H1 (cell line): ENCODE measurements at regions not wholly inside any gene's neighbourhood (a gene's known extent, or its start where the extent isn't known, plus 50 kb on each side); places are given as distances from the start of the nearest gene placed in this dataset.

ENCODE experiments used
- CTCF ChIA-PET: fragments of 300-600 bp; sonication (Branson Sonifier 250); formaldehyde crosslinking; loops from one replicate; lab custom pipeline; 2021; ENCODE audit not compliant: partially characterized antibody; lab: Charles Lee
- POLR2A ChIA-PET: fragments of 300-600 bp; sonication (Branson Sonifier 250); formaldehyde crosslinking; loops from one replicate; lab custom pipeline; 2021; ENCODE audit warnings: inconsistent platforms; ENCODE audit not compliant: partially characterized antibody; lab: Charles Lee
- DNase-seq, 2 experiments: peaks; one replicate each; pipeline versions ENCODE4 v3.0.0 to v3.0.0-alpha.2; 2010 to 2022; ENCODE audit warnings: low spot score in 2 of 2, low read depth in 1 of 2, mixed read lengths in 1 of 2
- FAIRE-seq: peaks from 2 replicates; lab custom pipeline; 2011; peaks lifted over from hg19 to GRCh38; lab: Jason Lieb, UNC
- H2AFZ ChIP-seq: 2 replicates; pipeline ENCODE4 v1.8.1; 2012; ENCODE audit warnings: low read length, inconsistent platforms
- H2AK5ac ChIP-seq: 2 replicates; pipeline ENCODE4 v1.6.1; 2013; ENCODE audit warnings: low read depth, low read length
- H2BK120ac ChIP-seq: replicated peaks from 2 replicates; pipeline ENCODE3; 2013; ENCODE audit warnings: low read depth, low read length, inconsistent platforms
- H2BK12ac ChIP-seq: 2 replicates; pipeline ENCODE4 v1.6.1; 2013; ENCODE audit warnings: low read depth, low read length
- H2BK15ac ChIP-seq: 2 replicates; pipeline ENCODE4 v1.6.1; 2013; ENCODE audit warnings: low read length
- H2BK20ac ChIP-seq: 2 replicates; pipeline ENCODE4 v1.6.1; 2013; ENCODE audit warnings: low read length
- H2BK5ac ChIP-seq: 2 replicates; pipeline ENCODE4 v1.6.1; 2013; ENCODE audit warnings: low read depth, low read length
- H3K14ac ChIP-seq: 2 replicates; pipeline ENCODE4 v1.6.1; 2013; ENCODE audit warnings: inconsistent platforms; ENCODE audit not compliant: insufficient read length
- H3K18ac ChIP-seq: 2 replicates; pipeline ENCODE4 v1.6.1; 2013; ENCODE audit warnings: low read length; ENCODE audit errors: extremely low read depth
- H3K23ac ChIP-seq: 2 replicates; pipeline ENCODE4 v1.6.1; 2013; ENCODE audit warnings: inconsistent platforms; ENCODE audit not compliant: insufficient read length
- H3K23me2 ChIP-seq: 2 replicates; pipeline ENCODE4 v1.6.1; 2013; ENCODE audit warnings: low read depth, low read length
- H3K27ac ChIP-seq: 2 replicates; pipeline ENCODE4 v1.6.1; 2011; ENCODE audit warnings: low read depth, low read length, inconsistent platforms
- H3K27me3 ChIP-seq, 4 experiments: replicated peaks in 1 of 4; 1 replicate in 1 of 4; 2 replicates in 3 of 4; pipeline versions ENCODE4 v1.6.1 to v1.8.1; 2011 to 2013; ENCODE audit warnings: low read length in 3 of 4, mild to moderate bottlenecking in 3 of 4, inconsistent platforms in 2 of 4, mixed read lengths in 2 of 4, moderate library complexity in 1 of 4; ENCODE audit not compliant: control insufficient read depth in 3 of 4, insufficient read depth in 3 of 4; ENCODE audit errors: extremely low read depth in 1 of 4
- H3K36me3 ChIP-seq, 4 experiments: 2 replicates each; pipeline versions ENCODE4 v1.6.1 to v1.8.1; 2011 to 2013; ENCODE audit warnings: mild to moderate bottlenecking in 4 of 4, low read length in 3 of 4, moderate library complexity in 2 of 4, control low read depth in 1 of 4, inconsistent platforms in 1 of 4; ENCODE audit not compliant: insufficient read depth in 4 of 4, control insufficient read depth in 2 of 4
- H3K4ac ChIP-seq: replicated peaks from 2 replicates; pipeline ENCODE3; 2013; ENCODE audit warnings: low read length, low read depth, mixed read lengths, inconsistent platforms; ENCODE audit not compliant: insufficient read length
- H3K4me1 ChIP-seq, 4 experiments: replicated peaks in 1 of 4; 1 replicate in 1 of 4; 2 replicates in 3 of 4; pipeline versions ENCODE4 v1.6.1 to v1.8.1; 2011 to 2013; ENCODE audit warnings: low read length in 3 of 4, inconsistent platforms in 2 of 4, mixed read lengths in 1 of 4; ENCODE audit not compliant: insufficient read depth in 4 of 4, control insufficient read depth in 3 of 4
- H3K4me2 ChIP-seq, 2 experiments: 2 replicates each; pipeline versions ENCODE4 v1.6.1 to v1.8.1; 2011 to 2013; ENCODE audit warnings: low read depth in 2 of 2, low read length in 2 of 2, control low read depth in 1 of 2, inconsistent platforms in 1 of 2, mild to moderate bottlenecking in 1 of 2; ENCODE audit not compliant: insufficient read depth in 1 of 2
- H3K4me3 ChIP-seq, 4 experiments: fragments of 200-600, 300-600 bp in 1 of 4; sonication (generic), shearing (Covaris generic), sonication (Bioruptor Twin) in 1 of 4; 2 replicates each; pipeline versions ENCODE4 v1.5.1 to v1.8.1; 2011 to 2016; ENCODE audit warnings: low read length in 4 of 4, low read depth in 3 of 4, control low read depth in 2 of 4, inconsistent platforms in 2 of 4, mild to moderate bottlenecking in 2 of 4, mixed read lengths in 1 of 4, moderate library complexity in 1 of 4; ENCODE audit not compliant: insufficient read depth in 2 of 4; ENCODE audit errors: extremely low read depth in 1 of 4
- H3K56ac ChIP-seq: replicated peaks from 2 replicates; pipeline ENCODE3; 2013; ENCODE audit warnings: low read depth, mild to moderate bottlenecking, mixed read lengths, low read length, inconsistent platforms; ENCODE audit not compliant: insufficient read length
- H3K79me1 ChIP-seq: 2 replicates; pipeline ENCODE4 v1.6.1; 2013; ENCODE audit warnings: low read depth, low read length, control low read depth
- H3K79me2 ChIP-seq, 2 experiments: 2 replicates each; pipeline versions ENCODE4 v1.6.1 to v1.8.1; 2012 to 2013; ENCODE audit warnings: low read length in 2 of 2, mild to moderate bottlenecking in 2 of 2, inconsistent platforms in 1 of 2; ENCODE audit not compliant: insufficient read depth in 2 of 2, control insufficient read depth in 1 of 2
- H3K9ac ChIP-seq, 4 experiments: replicated peaks in 1 of 4; 1 replicate in 1 of 4; 2 replicates in 3 of 4; pipeline versions ENCODE4 v1.6.1 to v1.8.1; 2011 to 2013; ENCODE audit warnings: low read depth in 3 of 4, low read length in 3 of 4, control low read depth in 2 of 4, mild to moderate bottlenecking in 2 of 4, moderate library complexity in 2 of 4, inconsistent platforms in 1 of 4; ENCODE audit errors: extremely low read depth in 1 of 4
- H3K9me3 ChIP-seq, 2 experiments: 2 replicates each; pipeline versions ENCODE4 v1.6.1 to v1.8.1; 2012 to 2013; ENCODE audit warnings: mild to moderate bottlenecking in 2 of 2, moderate library complexity in 2 of 2, control low read depth in 1 of 2, inconsistent platforms in 1 of 2, low read depth in 1 of 2, low read length in 1 of 2, mixed read lengths in 1 of 2; ENCODE audit not compliant: insufficient read depth in 2 of 2
- H4K20me1 ChIP-seq, 2 experiments: replicated peaks in 1 of 2; 2 replicates each; pipeline versions ENCODE3 to v1.8.1; 2011 to 2013; ENCODE audit warnings: inconsistent platforms in 2 of 2, low read length in 2 of 2, mild to moderate bottlenecking in 1 of 2; ENCODE audit not compliant: insufficient read depth in 2 of 2, control insufficient read depth in 1 of 2
- H4K5ac ChIP-seq: 2 replicates; pipeline ENCODE4 v1.6.1; 2013; ENCODE audit warnings: low read length, low read depth, mixed read lengths, inconsistent platforms; ENCODE audit not compliant: insufficient read length
- H4K8ac ChIP-seq: 2 replicates; pipeline ENCODE4 v1.8.0; 2013; ENCODE audit warnings: mild to moderate bottlenecking, moderate library complexity, low read length, inconsistent platforms; ENCODE audit not compliant: insufficient read depth; ENCODE audit errors: extremely low read depth
- H4K91ac ChIP-seq: replicated peaks from 2 replicates; pipeline ENCODE3; 2013; ENCODE audit warnings: low read length, mixed read lengths, inconsistent platforms; ENCODE audit not compliant: insufficient read length
- CBX5 ChIP-seq: fragments of 300-800, 300-1000 bp; sonication (generic); IDR thresholded peaks from 2 replicates; pipeline ENCODE4 v1.7.1; 2016; ENCODE audit warnings: antibody characterized with exemption, low read length, low read depth
- CHD2 ChIP-seq: IDR thresholded peaks from 2 replicates; pipeline ENCODE4 v1.6.1; 2012; ENCODE audit warnings: low read length, improper control_type of control experiment
- EP300 ChIP-seq, 2 experiments: IDR thresholded peaks; 1 replicate in 1 of 2; 2 replicates in 1 of 2; pipeline ENCODE4 v1.6.1; 2011 to 2012; ENCODE audit warnings: low read depth in 2 of 2, low read length in 2 of 2, mild to moderate bottlenecking in 2 of 2, borderline replicate concordance in 1 of 2, inconsistent platforms in 1 of 2, moderate library complexity in 1 of 2
- NANOG ChIP-seq: IDR thresholded peaks from 2 replicates; pipeline ENCODE4 v1.6.1; 2011; ENCODE audit warnings: low read length, low read depth, mild to moderate bottlenecking, inconsistent platforms; ENCODE audit not compliant: insufficient read depth, poor library complexity, severe bottlenecking
- NRF1 ChIP-seq: IDR thresholded peaks from 2 replicates; pipeline ENCODE4 v1.6.1; 2011; ENCODE audit warnings: mild to moderate bottlenecking, low read depth, low read length, improper control_type of control experiment
- SP1 ChIP-seq: IDR thresholded peaks from 2 replicates; pipeline ENCODE4 v1.6.1; 2011; ENCODE audit warnings: low read depth, low read length
- TCF12 ChIP-seq: IDR thresholded peaks from 2 replicates; pipeline ENCODE4 v1.6.1; 2011; ENCODE audit warnings: low read depth, mild to moderate bottlenecking, low read length
- TEAD4 ChIP-seq: IDR thresholded peaks from 2 replicates; pipeline ENCODE4 v1.6.1; 2012; ENCODE audit warnings: low read depth, low read length, inconsistent platforms, mixed read lengths
- ZNF274 ChIP-seq: IDR thresholded peaks from 2 replicates; pipeline ENCODE4 v1.7.0; 2012; ENCODE audit warnings: low read length, borderline replicate concordance; ENCODE audit errors: extremely low read depth
- WGBS, 2 experiments: shearing (Covaris generic) in 1 of 2; methylation state at CpG; one replicate each; pipeline versions ENCODE4 v1.1.6 to v1.1.7; 2013 to 2015; ENCODE audit warnings: low lambda C conversion rate in 2 of 2, mixed read lengths in 2 of 2, inconsistent platforms in 1 of 2, low coverage in 1 of 2, missing lambda C conversion rate in 1 of 2; ENCODE audit not compliant: insufficient replicate concordance in 2 of 2, insufficient coverage in 1 of 2, insufficient read length in 1 of 2; ENCODE audit errors: extremely low coverage in 1 of 2, missing lambda C conversion rate in 1 of 2; 5-methylcytosine and 5-hydroxymethylcytosine counted together

DNA sequence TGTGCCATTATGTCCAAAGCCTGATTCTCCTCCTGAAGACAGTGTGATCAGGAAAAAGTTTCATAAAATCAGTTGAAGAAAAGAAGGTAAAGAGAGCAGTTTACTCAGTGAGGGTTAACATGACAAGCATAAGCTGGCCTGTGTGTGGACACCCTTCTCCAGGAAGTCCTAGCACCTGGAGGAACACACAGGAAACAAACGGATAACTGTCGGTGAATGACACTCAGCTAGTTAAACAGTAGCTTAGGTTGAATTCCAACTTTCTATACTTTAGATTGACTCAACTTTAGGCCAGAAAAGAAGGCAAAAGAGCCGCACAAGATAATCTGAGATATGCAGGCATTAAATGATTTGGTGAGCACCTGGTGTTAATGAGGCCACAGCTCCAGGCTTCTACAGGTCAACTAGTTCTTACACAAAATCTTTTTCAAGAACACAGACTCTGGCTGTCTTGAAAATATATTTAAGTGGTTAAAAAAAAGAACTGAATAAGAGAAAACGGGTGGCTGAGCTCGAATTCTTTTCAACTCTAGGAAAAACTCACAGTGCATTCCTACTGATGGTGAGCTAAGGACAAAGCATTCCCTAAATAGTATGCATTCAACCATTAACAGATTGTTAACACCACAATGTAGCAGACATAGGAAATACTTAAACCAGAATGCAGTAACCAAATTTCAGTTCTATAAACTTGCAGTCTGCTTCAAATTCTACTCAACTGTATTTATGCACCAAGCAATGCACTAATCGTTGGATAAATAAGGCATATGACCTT lies 56.9 kb upstream of the TSPAN8 start:
- no peak overlapping the region for H3K23ac ChIP-seq
- H3K9me3 ChIP-seq, result peaks cover 17 to 22% of the 10 kb centered on the region in 2 experiments; a peak in 3 of 4 replicates
- peak overlapping the region; percentile 51 for H4K5ac ChIP-seq
- no peak overlapping the region for H3K14ac ChIP-seq
- no peak overlapping the region for H4K8ac ChIP-seq
- peak overlapping the region; percentile 6 for H4K91ac ChIP-seq
- no peak overlapping the region for H3K4ac ChIP-seq
- H3K79me2 ChIP-seq, result no peaks in the 10 kb centered on the region
- no peaks in the 10 kb centered on the region for H3K79me1 ChIP-seq
- H3K23me2 ChIP-seq, result no peaks in the 10 kb centered on the region
- H3K4me2 ChIP-seq, result peak overlapping the region; percentile 40 to 63
- H3K4me1 ChIP-seq, result peaks cover 0 to 12% (median 2%) of the 10 kb centered on the region in 4 experiments; a peak in 2 of 7 replicates
- H3K27me3 ChIP-seq, result peaks cover 0 to 1% (median 0%) of the 10 kb centered on the region in 4 experiments; a peak in 1 of 7 replicates
- H3K4me3 ChIP-seq, result peak overlapping the region in 1 of 4 experiments; percentile 30; a peak in 1 of 8 replicates
- H4K20me1 ChIP-seq, result no peaks in the 10 kb centered on the region
- H2AK5ac ChIP-seq, result peak overlapping the region; percentile 65; the same call in 1 of the 2 replicates
- DNase-seq (peak in 1 of 2 experiments; percentile 41), FAIRE-seq (peak; percentile 83)
- peak overlapping the region; percentile 97 for H2BK5ac ChIP-seq
- H2AFZ ChIP-seq, result peak overlapping the region; percentile 8; the same call in 1 of the 2 replicates
- ChIA-PET CTCF (interaction anchor here (0.8 to 1.6 kb wide), 2 partner anchors 9 to 14 kb away, joined by 5 read pairs; no protein-coding TSS in a partner anchor), POLR2A (interaction anchor here (0.6 to 1.3 kb wide), 2 partner anchors 12 to 512 kb away, joined by 3 to 4 read pairs; no protein-coding TSS in a partner anchor)
- H3K56ac ChIP-seq, result peak overlapping the region; percentile 20
- peak overlapping the region; percentile 12 for H2BK120ac ChIP-seq
- H3K27ac ChIP-seq, result peak overlapping the region; percentile 62
- no peak overlapping the region for H2BK20ac ChIP-seq
- H3K18ac ChIP-seq, result peak overlapping the region; percentile 85
- no peak overlapping the region for H2BK15ac ChIP-seq
- H3K9ac ChIP-seq, result 0 out of 7 replicates have a peak overlapping the region, but pooled peaks of 1 of the 4 experiments have one; percentile 4
- 37% methylated on average over 6 of the region's 6 CpGs; no CpG with 5 or more reads in 1 of the 2 experiments for WGBS, 2 experiments
- peaks cover 0 to 5% (median 1%) of the 10 kb centered on the region in 4 experiments; a peak in 1 of 8 replicates for H3K36me3 ChIP-seq
- peak overlapping the region; percentile 93 for H2BK12ac ChIP-seq
- TF ChIP-seq NANOG, result peak; percentile 72
- TF ChIP-seq SP1, result peak; percentile 83
- peak in 1 of 2 experiments; percentile 83; a peak in 1 of 3 replicates for TF ChIP-seq EP300 (IDR thresholded peaks at IDR 0.05; ENCODE audit: borderline replicate concordance in 1 of 2, low read depth in 2 of 2, low read length in 2 of 2)
- no peak for TF ChIP-seq ZNF274
- TF ChIP-seq CHD2, result 0 out of 2 replicates have a peak, but pooled peaks have one; percentile 14
- peak; percentile 94 for TF ChIP-seq TEAD4
- 0 out of 2 replicates have a peak, but pooled peaks have one; percentile 27 for TF ChIP-seq TCF12
- no peak for TF ChIP-seq NRF1
- no peak for TF ChIP-seq CBX5
